Amniotic stem cell (primary cell): ENCODE measurements at regions not wholly inside any gene's neighbourhood (a gene's known extent, or its start where the extent isn't known, plus 50 kb on each side); places are given as distances from the start of the nearest gene placed in this dataset.

Experiments
- DNase-seq: peaks from one replicate; lab custom pipeline; 2025; lab: John Stamatoyannopoulos, UW

GRCh38 chr5:106205916-106206571 lies 1464.7 kb downstream of the EFNA5 start:
- DNase-seq: no peak

DNA sequence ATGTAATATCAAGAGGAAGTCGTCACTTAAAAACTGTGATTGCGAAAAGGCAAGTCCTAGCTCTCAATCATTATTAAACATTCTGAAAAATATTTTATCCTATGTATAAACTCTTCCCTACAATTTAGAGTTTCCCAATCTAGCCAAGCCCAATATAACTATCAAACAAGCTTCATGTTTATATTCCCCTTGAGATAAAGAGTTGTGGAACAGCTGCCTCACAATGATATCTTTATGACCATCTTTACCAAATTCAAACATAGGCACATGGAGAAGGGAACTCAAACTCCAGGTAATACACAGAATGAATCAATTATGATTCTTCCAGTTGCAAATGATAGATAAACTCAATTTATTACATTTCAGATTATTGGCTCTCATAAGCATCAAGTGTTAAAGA lies 1468.7 kb downstream of the EFNA5 start:
- DNase-seq: no peak

GRCh38 chr5:106200971-106201370 lies 1469.8 kb downstream of the EFNA5 start:
- no peak for DNase-seq

- DNase-seq: no peak
Measured at GRCh38 chr5:106195679-106196474, 1474.9 kb downstream of the EFNA5 start.

DNA sequence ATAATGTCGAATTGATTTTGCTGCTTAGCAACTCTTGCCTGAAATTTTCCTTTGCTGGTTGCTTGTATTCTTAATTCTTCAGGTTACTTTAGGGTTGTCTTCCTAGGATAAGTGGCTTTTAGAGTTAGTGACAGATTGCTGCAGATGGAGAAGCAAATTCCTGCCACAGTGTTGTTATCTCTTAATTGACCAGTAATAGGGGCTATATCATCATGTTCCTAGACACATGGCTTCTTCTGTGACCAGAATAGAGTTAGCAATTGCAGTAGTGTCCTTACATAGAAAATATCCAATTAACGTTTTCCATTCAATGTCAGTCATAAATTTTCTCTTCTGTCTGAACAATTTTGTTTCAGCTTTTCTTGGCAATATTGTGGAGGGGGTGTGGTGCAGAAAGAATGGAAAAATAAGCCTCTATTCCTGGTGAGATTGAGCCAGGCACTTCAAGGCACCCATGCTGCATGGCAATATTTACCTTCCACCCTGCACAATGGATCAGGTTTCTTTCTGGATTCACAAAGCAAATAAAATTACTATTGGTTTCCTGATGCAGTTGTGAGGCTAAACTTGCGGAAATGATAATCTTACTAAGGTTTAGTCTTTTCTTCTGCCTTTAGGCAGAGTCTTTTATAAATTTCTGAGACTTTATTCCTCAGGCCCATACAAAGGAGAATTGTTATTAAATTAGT lies 1481.5 kb downstream of the EFNA5 start:
- DNase-seq: no peak

- DNase-seq: no peak
Measured at GRCh38 chr5:106185661-106186081, 1485.1 kb downstream of the EFNA5 start.

GRCh38 chr5:106174903-106175302 lies 1495.8 kb downstream of the EFNA5 start:
- no peak for DNase-seq

- DNase-seq: no peak
Measured at GRCh38 chr5:106172681-106173532, 1497.8 kb downstream of the EFNA5 start.

DNA sequence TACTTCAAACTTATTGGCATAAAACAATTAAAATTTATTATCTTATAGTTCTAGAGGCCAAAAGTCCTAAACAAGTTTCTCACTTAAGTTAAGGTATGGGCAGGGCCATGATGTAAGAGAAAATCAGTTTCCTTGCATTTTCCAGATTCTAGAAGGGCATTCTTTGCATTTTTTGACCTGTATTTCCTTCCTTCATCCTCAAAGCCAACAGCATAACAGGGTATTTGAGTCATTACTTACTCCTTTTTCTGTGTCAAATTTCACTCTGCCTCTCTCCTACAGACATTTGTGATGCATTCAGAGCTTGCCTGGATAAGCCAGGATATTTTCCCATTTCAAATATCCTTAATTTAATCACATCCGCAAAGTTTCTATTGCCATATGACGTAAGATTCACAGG lies 1499.0 kb downstream of the EFNA5 start:
- DNase-seq: no peak

DNA sequence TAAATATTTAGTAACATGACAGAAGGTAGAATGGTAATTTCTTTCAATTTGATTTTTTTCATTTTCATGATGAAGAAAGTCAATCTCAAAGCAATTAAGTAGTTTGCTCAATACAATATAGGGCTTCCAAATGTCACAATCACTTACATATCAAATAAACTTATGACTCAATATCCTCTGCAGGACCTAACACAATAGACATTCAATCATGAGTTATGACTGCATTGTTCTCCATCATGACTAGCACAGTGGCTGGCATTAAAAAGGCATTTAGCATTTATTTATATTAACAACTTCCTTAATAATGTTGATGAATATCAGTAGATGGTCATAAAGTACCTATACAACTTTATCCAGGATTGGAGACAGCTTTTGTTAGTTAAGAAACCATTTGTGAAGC lies 1499.6 kb downstream of the EFNA5 start:
- DNase-seq: no peak

- no peak for DNase-seq
Measured at GRCh38 chr5:106167766-106168165, 1503.0 kb downstream of the EFNA5 start.

GRCh38 chr5:106163233-106163632 lies 1507.5 kb downstream of the EFNA5 start:
- DNase-seq: no peak

GRCh38 chr5:106159616-106160015 lies 1511.1 kb downstream of the EFNA5 start:
- no peak for DNase-seq

- DNase-seq: no peak
Measured at GRCh38 chr5:106154280-106154716, 1516.4 kb downstream of the EFNA5 start.

- DNase-seq: no peak
Measured at GRCh38 chr5:106152569-106152968, 1518.2 kb downstream of the EFNA5 start.

- no peak for DNase-seq
Measured at GRCh38 chr5:106142116-106142515, 1528.6 kb downstream of the EFNA5 start.

DNA sequence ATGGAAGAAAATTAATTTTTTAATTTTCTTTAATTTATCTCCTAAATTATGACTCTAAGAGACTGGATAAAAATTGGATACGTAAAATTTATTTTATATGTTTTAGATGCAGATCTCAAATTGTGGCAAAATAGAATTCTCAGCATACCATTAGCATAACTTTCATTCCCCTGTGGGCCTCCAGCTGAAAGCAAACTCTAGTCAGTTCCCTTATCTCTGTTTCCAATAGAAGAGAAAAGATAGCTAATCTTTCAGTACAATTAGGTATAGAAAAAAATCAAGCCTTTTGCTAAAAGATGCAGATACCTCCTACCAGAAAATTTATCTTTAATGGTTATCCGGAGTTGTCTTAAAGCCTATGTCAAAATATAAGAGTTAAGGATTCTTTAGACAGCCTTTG lies 1530.6 kb downstream of the EFNA5 start:
- DNase-seq: no peak

DNA sequence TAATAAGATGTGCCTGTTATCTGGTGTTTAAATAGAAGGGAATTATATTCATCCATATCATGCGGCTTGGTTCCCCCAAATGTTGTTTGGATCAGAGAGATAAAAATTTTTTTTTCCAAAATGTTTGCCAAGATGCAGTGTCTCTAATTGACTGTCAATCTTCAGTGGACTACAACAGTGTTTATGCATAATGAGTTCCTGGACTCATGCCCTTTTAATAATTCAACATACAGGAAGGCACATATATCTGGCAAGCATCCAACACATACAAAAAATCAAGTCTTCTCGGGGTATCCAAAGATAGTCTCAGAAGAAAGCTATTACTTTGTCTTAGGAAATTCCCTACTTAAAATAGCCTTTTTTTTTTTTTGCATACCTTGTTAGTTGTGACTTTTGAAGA lies 1534.7 kb downstream of the EFNA5 start:
- DNase-seq: no peak

DNA sequence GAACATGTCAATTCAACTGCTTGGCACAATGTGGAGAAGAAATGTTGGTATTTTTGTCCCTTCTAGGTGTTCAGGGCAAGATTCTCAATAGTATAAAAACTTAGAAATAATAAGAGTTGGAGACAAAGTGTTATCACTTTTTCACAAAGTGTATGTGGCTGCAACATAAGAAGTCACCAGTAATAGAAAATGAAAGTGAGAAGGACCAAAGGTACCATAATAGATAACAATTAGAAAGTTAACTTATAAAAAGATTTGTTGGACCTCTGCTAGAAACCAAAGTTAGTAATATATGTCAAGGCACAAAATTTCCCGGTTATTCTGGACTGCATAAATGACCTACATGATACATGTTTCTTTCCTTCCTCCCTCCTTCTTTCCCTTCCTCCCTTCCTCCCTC lies 1535.3 kb downstream of the EFNA5 start:
- DNase-seq: no peak

- DNase-seq: no peak
Measured at GRCh38 chr5:106134549-106134948, 1536.2 kb downstream of the EFNA5 start.

DNA sequence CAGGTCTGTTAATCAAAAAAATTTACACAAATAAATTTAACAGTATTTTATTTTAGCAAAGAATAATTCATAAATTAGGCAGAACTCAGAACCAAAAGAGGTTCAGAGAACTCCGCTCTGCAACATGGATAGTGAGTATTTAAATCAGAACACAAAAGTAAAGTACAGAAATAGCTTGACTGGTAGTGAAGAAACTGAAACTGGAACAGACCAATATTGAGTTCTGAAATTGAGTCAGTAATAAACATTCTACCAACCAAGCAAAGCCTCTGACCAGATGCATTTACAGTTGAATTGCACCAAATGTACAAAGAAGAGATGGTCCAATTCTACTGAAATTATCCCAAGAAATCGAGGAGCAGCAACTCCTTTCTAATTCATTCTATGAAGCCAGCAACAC lies 1542.8 kb downstream of the EFNA5 start:
- no peak for DNase-seq

DNA sequence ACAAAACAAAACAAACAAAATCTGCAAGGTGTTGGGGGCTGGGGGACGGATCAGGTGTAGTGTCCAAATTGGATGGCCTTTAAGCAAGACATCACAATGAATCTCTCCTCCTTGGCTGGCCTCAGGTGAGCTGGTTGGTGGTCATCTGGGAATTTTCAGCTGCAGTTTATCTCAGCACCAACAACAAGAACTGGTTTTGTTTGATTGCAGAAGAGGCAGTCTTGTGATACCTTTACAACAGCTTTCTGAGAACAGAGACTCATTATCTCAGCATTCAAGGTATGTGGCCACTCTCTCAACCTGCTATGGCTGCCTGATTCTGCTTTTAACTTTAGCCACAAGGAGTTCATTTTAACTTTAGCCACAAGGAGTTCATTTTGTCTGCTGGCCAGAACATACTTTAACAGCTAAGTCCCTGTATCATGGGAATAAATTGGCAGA lies 1543.4 kb downstream of the EFNA5 start:
- DNase-seq: no peak
